8988T (cell line): ENCODE measurements at regions not wholly inside any gene's neighbourhood (a gene's known extent, or its start where the extent isn't known, plus 50 kb on each side); places are given as distances from the start of the nearest gene placed in this dataset.

Experiments
- DNase-seq: peaks from one replicate; pipeline ENCODE4 v3.0.0; 2011

- DNase-seq: no peak
These were observed 318.5 kb downstream of the ARAP2 start for GRCh38 chr4:35925806-35926205.

DNA sequence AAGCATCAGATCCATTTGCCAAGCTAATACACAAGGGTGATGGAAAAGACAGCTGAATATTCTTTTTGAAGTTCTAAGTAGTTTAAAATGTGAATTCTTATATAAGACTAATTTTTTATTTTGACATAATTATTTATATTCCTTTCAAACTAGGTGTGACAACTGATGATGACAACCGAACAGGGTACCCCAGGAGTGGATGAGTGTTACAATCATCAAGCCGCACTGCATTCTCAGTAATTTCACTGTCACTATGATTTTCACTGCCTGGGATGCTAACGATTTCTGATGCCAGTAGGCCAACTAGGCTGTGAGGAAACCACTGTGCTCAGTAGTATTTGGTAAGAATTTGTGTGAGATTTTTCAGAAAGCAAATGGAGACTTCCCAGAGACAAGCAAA is 317.5 kb downstream of the ARAP2 start:
- DNase-seq: no peak

- DNase-seq: no peak
These were observed 310.4 kb downstream of the ARAP2 start for GRCh38 chr4:35933901-35934300.

DNA sequence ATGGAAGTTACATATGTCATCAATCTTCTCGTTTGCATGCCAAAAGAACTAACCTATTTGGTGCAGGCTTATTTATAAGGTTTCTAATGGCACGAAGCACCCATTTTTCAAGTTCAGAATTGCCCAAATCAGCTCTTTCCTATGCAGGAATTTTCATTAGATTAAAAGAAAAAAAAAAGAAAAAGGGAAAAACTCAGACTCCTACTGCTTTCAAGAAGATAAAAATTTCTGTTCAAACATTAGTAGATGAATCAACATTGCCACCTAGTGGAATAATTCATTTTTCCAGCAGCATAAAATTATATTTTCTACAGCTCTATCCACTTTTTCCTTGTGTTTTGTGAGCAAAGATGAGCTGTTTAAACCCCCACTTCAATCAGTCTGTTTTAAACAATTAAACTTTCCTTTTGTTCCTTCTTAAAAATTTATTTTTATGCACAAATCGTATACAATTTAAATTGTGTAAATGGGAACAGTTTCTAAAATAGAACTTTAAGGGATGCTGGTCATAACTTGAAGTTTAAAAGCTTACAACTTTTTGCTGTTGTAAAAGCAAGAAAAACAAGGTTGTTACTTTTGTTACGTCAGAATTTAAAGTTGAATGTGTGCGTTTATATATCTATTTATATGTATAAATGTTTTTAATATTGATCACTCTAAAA is 309.9 kb downstream of the ARAP2 start:
- DNase-seq: no peak

- DNase-seq: no peak
These were observed 305.4 kb downstream of the ARAP2 start for GRCh38 chr4:35938936-35939335.

DNA sequence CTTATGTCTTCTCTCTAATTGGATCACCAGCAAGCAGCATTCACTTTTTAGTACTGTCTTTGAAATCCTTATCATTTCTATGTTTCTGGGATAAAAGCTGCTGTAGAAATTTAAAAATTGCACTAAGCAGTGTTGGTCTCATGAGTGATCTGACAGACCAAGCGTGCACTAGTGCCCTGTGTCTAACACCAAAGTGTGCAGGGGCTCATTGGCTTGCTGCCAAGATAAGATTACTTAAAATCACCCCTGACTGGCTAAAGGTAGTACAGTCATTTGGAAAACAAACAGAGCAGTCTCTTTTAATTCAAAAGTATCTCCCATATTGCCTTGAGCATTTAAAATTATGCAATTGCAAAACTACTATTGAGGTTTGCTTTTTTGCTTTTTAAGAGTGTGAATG is 304.6 kb downstream of the ARAP2 start:
- no peak for DNase-seq

- DNase-seq: no peak
These were observed 302.2 kb downstream of the ARAP2 start for GRCh38 chr4:35942092-35942491.

- no peak for DNase-seq
These were observed 300.7 kb downstream of the ARAP2 start for GRCh38 chr4:35943606-35944005.

DNA sequence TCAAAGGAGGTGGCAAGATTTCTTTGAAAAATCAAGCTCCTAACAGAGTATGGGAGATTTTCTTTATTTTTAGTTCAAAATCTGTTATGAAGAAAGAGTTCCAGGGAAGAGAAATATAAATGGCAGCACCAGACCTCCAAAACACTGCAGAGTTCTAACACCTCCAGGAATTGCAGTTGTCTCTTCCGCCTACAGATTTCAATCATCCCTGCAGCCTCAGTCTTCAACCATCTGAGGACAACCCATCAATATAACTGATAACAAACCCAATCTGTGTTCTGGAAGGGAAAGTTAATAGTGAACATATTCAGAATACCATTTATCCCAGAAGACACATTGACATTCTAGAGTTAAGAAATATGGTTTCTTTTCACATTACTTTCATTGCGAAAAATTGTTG is 296.1 kb downstream of the ARAP2 start:
- DNase-seq: no peak

- DNase-seq: no peak
These were observed 293.9 kb downstream of the ARAP2 start for GRCh38 chr4:35950442-35950841.

- DNase-seq: no peak
These were observed 291.6 kb downstream of the ARAP2 start for GRCh38 chr4:35952751-35953150.

DNA sequence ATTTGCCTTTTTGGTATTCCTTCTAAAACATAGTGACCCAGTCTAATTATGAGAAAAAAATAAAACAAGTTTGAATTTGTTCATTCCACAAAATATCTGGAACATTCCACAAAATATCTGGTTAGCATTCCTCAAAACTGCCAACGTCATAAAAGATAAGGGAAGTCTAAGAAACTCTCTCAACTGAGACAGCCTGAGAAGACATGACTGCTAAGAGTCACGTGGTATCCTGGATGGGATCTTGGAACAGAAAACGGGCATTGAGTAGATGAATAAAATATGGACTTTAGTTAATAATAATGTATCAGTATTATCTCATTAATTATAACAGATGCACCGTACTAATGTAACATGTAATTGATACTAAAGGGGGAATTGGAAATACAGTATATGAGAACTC is 280.9 kb downstream of the ARAP2 start:
- no peak for DNase-seq

DNA sequence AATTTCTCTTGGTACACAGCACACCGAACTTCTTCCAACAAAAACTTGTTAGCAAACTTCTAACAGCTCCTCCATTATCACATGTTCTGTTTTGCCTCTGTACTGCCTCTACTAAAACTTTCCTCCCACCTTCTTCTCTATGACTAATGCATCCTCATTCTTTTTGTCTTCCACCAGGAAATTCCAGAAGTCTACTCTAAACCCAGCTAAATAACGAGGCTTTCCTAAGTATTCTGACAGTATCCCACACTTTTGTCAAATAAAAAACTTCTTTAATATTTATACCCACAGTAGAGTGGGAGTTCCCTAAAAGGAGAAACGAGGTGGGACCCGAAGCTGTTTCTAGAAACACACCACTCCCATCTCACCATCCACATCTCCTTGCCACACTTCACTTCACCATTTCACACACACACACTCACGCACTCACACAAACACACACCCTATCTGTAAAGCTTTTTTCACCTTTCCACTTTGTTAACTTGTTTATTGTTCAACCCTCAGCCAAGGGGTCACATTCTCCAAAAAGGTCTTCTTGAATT is 280.3 kb downstream of the ARAP2 start:
- no peak for DNase-seq

- no peak for DNase-seq
These were observed 279.0 kb downstream of the ARAP2 start for GRCh38 chr4:35965300-35965699.

- DNase-seq: no peak
These were observed 277.7 kb downstream of the ARAP2 start for GRCh38 chr4:35966566-35966965.

- DNase-seq: no peak
These were observed 273.9 kb downstream of the ARAP2 start for GRCh38 chr4:35970366-35970960.

DNA sequence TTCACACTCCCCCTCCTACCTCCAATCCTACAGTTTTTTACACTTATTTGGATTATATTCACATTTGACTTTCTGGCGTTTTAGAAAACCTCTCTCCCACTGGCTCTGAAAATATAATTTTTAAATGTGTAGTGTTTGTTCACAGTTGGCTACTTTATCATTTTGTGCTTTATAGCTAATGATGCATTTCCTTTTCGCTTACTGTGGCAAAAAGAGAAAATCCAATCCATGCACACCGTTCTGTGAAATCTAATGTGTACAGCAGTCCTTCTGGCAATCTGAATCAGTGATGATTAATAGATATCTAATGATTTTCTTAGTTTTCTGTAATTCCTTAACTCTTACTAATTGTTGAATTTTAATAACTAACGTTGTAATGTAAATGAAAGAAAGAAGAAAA is 271.5 kb downstream of the ARAP2 start:
- DNase-seq: no peak

DNA sequence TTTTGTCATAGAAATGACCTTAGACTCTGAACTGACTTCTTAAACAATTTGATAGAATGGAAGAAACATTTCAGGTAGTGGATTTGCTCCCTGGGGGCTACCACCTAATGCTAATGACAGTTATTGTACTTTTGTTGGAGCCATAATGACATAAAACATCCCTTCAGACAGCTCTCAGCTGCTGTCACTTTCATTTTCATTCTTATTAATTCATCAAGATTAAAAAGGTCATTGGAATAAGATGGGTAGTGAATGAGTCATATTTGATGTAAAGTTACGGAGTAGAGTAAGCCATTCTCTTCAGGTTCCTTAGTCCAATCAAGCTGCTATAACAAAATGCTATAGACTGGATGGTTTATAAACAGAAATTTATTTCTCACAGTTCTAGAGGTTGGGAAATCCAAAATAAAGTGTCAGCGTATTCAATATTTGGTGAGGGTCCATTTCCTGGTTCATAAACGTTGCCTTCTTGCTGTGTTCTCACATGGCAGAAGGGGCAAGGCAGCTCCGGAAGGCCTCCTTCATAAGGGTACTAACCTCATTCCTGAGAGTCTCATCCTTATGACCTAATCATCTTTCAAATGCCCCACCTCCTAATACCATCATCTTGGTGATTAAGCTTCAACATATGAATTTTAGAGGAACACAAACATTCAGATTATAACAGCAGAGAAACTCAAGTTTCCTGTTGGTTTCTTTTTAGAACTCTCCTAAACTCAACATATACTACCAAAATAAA is 268.5 kb downstream of the ARAP2 start:
- no peak for DNase-seq

DNA sequence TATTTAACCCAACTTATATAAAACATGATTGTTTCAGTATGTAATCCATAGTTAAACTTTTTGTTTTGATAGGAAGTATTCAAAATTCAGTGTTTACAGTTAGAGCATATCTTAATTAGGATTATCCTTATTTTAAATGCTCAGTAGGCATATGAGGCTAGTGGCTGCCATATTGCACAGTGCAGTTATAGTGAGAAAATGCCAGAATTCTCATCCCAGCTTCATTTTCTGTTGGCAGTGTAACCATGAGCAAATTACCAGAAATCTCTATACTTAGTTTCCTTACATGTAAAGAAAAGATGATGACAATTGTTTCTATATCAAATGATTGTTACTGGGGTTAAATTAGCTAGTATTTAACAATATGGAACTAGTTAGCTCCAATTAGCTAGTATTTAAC is 265.8 kb downstream of the ARAP2 start:
- DNase-seq: no peak

GRCh38 chr4:35982318-35982717 is 262.0 kb downstream of the ARAP2 start:
- no peak for DNase-seq

DNA sequence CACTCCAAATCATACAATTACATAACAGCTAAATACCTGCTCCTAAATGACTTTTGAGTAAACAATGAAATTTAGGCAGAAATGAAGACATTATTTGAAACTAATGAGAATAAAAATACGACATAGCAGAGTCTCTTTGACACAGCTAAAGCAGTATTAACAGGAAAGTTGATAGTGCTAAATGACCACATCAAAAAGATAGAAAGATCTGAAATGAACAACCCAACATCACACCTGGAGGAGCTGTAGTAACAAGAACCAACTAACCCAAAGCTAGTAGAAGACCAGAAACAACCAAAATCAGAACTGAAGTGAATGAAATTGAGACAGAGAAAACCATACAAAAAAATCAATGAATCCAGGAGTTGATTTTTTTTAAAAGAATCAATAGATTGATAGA is 257.8 kb downstream of the ARAP2 start:
- no peak for DNase-seq

DNA sequence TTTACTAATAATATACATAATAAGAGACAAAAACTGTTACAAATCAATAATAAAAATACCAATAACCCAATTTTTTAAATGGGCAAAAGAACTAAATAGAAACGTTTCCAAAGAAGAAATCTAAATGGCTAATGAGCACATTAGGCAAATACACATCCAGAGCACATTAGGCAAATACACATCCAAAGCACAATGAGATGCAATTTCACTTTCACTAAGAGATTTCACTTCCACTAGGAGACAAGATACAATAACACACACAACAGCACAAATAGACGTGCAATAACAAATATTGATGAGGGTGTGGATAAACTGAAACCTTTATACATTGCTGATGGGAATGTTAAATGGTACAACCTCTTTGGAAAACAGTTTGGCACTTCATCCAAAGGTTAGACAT is 250.7 kb downstream of the ARAP2 start:
- no peak for DNase-seq

DNA sequence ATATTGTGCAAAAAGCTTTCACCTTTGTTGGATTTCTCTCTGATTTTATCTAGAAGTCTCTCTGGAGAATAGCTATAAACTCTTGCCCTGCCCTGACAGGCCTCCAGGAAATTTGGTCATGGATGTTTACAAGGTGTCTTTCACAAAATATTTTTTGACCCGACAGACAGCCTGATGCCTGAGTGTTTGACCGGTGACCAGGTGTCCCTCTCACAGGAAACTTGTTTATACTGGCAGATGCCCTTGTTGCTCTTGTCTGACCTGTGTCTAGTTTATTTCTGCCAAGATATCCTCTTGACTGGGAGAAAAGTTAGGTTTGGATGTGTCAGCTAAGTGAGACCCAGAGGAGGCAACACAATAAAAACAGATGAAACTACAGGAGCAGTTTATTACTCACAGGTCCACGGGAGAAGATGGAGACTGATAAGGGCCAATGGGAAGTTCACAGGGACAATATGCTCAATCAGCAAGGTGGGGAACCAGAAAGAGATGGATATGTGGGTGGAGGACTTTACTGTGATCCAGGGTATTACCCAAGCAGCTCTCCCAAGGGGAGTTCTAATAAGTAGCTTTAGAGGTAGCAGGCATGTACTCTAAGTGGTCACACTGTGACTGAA is 243.3 kb downstream of the ARAP2 start:
- DNase-seq: no peak

DNA sequence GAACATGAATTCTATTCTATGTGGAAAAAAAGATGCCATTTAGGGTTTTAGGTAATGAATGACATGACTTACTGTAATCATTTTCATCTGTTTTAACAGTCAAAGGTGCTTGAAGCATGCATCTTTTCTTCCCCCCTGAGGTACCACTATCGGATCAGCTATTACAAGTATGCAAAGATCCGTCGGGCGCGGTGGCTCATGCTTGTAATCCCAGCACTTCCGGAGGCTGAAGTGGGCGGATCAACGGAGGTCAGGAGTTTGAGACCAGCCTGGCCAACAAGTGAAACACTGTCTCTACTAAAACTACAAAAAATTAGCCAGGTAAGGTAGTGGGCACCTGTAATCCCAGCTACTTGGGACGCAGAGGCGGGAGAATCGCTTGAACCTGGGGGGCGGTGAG is 241.3 kb downstream of the ARAP2 start:
- no peak for DNase-seq
